Natural killer cell treated with Interleukin-12 subunit alpha and Interleukin-12 subunit beta and Interleukin-15 and Interleukin-18, amount 100 ng/mL, for 72 hours (primary cell): ENCODE measurements at regions not wholly inside any gene's neighbourhood (a gene's known extent, or its start where the extent isn't known, plus 50 kb on each side); places are given as distances from the start of the nearest gene placed in this dataset.
"Not testable (repeated sequence)": the region's sequence is repeated elsewhere in the genome, so short reads cannot be mapped to it uniquely, and the experiment has no call there.

Experiments
- ATAC-seq, 2 donors: fragments of 150-1000 bp; cut with Tn5 transposase in 1 of 2; sonication (Bioruptor Pico), chemical (Tn5 transposase) in 1 of 2; 2 replicates each; pipeline ENCODE4 v1.10.0; 2021
- DNase-seq: peaks from one replicate; pipeline ENCODE4 v3.0.0; 2022; ENCODE audit warnings: low spot score
- H3K27ac Mint-ChIP-seq, 2 donors: 1 replicate in 1 of 2; 2 replicates in 1 of 2; pipeline ENCODE4 v1.8.0; 2022; ENCODE audit warnings: mixed read lengths in 2 of 2, mild to moderate bottlenecking in 1 of 2, moderate library complexity in 1 of 2
- H3K27me3 Mint-ChIP-seq, 2 donors: 1 replicate in 1 of 2; 2 replicates in 1 of 2; pipeline ENCODE4 v1.8.0; 2022; ENCODE audit warnings: mixed read lengths in 2 of 2
- H3K36me3 Mint-ChIP-seq: one replicate; pipeline ENCODE4 v1.8.0; 2022; ENCODE audit warnings: mixed read lengths
- H3K4me1 Mint-ChIP-seq, 2 donors: 1 replicate in 1 of 2; 2 replicates in 1 of 2; pipeline ENCODE4 v1.8.0; 2022; ENCODE audit warnings: low read depth in 2 of 2, mixed read lengths in 2 of 2, mild to moderate bottlenecking in 1 of 2
- H3K4me3 Mint-ChIP-seq: one replicate; pipeline ENCODE4 v1.8.0; 2022; ENCODE audit warnings: mixed read lengths
- H3K9me3 Mint-ChIP-seq: 2 replicates; pipeline ENCODE4 v1.8.0; 2022; ENCODE audit warnings: mixed read lengths

DNA sequence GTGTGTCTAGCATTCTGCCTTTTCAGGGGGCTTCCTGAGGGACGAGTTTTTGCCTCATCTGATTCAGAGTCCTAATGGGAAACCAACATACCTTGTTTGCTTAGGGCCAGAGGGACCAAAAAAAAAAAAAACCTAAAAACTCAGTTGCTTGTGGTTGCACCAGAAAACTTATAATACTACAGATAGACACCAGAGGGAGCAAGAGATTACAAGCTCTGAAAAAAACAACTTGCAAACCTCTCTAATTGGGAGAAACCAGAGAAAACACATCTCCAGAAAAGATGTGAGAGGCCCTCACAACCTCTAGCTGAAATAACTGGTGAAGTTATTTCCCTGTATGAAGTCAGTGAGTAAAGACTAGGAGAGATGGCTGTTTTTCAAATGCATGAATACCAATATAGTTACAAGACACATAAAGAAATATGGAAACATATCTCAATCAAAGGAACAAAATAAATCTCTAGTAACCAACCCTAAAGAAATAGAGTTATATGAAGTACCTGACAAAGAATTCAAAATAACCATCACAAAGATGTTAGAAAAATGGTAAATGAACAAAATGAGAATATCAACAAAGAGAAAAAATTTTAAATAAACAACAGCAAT lies 233.7 kb upstream of the NFIA start:
- Mint-ChIP-seq H3K4me1 (no peaks in the 10 kb centered on the region), H3K27ac (no peak overlapping the region), H3K27me3 (peaks cover 25 to 30% of the 10 kb centered on the region in 2 donors), H3K4me3 (no peak overlapping the region), H3K9me3 (no peaks in the 10 kb centered on the region), H3K36me3 (peaks cover 7% of the 10 kb centered on the region)
- no peak for DNase-seq
- no peak for ATAC-seq

- Mint-ChIP-seq H3K27me3 (peaks cover 25 to 30% of the 10 kb centered on the region in 2 donors), H3K27ac (no peak overlapping the region)
These were observed 234.3 kb upstream of the NFIA start for GRCh38 chr1:60847855-60848582.

GRCh38 chr1:60847391-60847790 lies 235.0 kb upstream of the NFIA start:
- no peak overlapping the region for H3K27ac Mint-ChIP-seq
- H3K27me3 Mint-ChIP-seq, result peaks cover 25 to 30% of the 10 kb centered on the region in 2 donors
- DNase-seq (no peak), ATAC-seq (no peak)
- no peak overlapping the region for H3K4me3 Mint-ChIP-seq
- H3K4me1 Mint-ChIP-seq, result no peaks in the 10 kb centered on the region
- peaks cover 7% of the 10 kb centered on the region for H3K36me3 Mint-ChIP-seq
- H3K9me3 Mint-ChIP-seq, result no peaks in the 10 kb centered on the region

More at GRCh38 chr1:60847855-60848582, 234.3 kb upstream of the NFIA start:
- DNase-seq (no peak), ATAC-seq (no peak)
- Mint-ChIP-seq H3K36me3 (peaks cover 7% of the 10 kb centered on the region), H3K4me3 (no peak overlapping the region), H3K4me1 (no peaks in the 10 kb centered on the region), H3K9me3 (no peaks in the 10 kb centered on the region)

- not testable (repeated sequence) for ATAC-seq, H3K27ac Mint-ChIP-seq, DNase-seq, H3K4me3 Mint-ChIP-seq, H3K36me3 Mint-ChIP-seq, H3K4me1 Mint-ChIP-seq, H3K9me3 Mint-ChIP-seq
- H3K27me3 Mint-ChIP-seq, result peaks cover 22 to 23% of the 10 kb centered on the region in 2 donors
These were observed 236.7 kb upstream of the NFIA start for GRCh38 chr1:60845659-60846058.

DNA sequence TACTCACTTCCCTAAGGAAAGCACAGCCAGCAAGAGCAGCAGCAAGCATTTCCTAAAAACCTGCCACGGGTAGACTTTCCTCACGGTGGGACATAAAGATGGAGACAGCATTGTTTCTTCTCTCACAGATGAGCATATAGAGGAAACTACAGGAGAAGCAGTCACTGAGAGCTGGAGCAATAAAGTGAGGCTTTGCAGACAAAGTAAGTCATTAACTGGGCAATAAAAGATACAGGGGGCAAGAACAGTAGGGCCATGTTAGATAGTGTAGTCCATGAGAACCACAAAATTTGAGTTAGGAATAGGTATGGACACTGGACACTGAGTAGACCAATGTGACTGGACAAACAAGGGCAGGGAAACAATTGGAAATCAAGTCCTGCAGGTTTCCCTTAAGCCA lies 240.1 kb upstream of the NFIA start:
- no peak overlapping the region for H3K4me3 Mint-ChIP-seq
- H3K9me3 Mint-ChIP-seq, result no peaks in the 10 kb centered on the region
- H3K27me3 Mint-ChIP-seq, result peaks cover 5 to 10% of the 10 kb centered on the region in 2 donors
- H3K36me3 Mint-ChIP-seq, result no peaks in the 10 kb centered on the region
- H3K27ac Mint-ChIP-seq, result no peak overlapping the region
- no peaks in the 10 kb centered on the region for H3K4me1 Mint-ChIP-seq
- ATAC-seq (no peak), DNase-seq (no peak)

GRCh38 chr1:60841116-60842046 lies 241.0 kb upstream of the NFIA start:
- Mint-ChIP-seq H3K4me3 (no peak overlapping the region), H3K27ac (no peak overlapping the region), H3K9me3 (no peaks in the 10 kb centered on the region), H3K4me1 (no peaks in the 10 kb centered on the region), H3K27me3 (peaks cover 5 to 12% of the 10 kb centered on the region in 2 donors), H3K36me3 (no peaks in the 10 kb centered on the region)
- no peak for DNase-seq
- no peak for ATAC-seq

DNA sequence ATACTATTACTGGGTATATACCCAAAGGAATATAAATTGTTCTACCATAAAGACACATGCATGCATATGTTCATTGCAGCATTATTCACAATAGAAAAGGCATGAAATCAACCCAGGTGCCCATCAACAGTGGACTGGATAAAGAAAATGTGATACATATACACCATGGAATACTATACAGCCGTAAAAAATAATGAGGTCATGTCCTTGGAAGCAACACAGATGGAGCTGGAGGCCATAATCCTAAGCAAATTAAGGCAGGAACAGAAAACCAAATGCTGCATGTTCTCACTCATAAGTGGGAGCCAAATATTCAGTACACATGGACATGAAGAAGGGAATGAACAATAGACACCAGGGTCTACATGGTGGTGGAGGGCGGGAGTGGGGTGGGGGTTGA lies 241.9 kb upstream of the NFIA start:
- peaks cover 5 to 16% of the 10 kb centered on the region in 2 donors for H3K27me3 Mint-ChIP-seq
- H3K9me3 Mint-ChIP-seq, H3K27ac Mint-ChIP-seq, ATAC-seq, H3K4me1 Mint-ChIP-seq, DNase-seq, H3K4me3 Mint-ChIP-seq, H3K36me3 Mint-ChIP-seq: not testable (repeated sequence)

DNA sequence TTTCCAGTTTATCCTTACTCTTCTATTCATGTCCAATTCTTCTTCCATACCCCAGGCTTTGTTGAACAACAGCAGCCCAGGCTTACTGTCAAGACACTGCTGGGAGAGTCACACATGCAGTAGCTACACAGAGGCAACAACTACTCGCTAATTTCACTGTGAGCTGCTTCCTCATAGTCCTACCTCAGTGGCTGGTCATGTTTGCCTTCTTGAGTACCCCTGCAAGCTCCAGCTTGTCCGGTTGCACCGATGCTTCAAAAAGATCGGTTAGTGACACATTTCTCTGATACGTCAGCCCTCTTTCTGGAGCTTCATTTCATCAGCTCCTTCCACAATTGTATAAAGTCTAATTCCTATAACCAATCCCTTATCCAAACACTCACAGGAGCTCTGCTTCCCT lies 246.7 kb upstream of the NFIA start:
- Mint-ChIP-seq H3K27me3 (peaks cover 13 to 14% of the 10 kb centered on the region in 2 donors), H3K27ac (no peak overlapping the region), H3K4me1 (peaks cover 17 to 19% of the 10 kb centered on the region in 2 donors), H3K4me3 (no peak overlapping the region), H3K36me3 (no peaks in the 10 kb centered on the region), H3K9me3 (no peaks in the 10 kb centered on the region)
- no peak for ATAC-seq
- no peak for DNase-seq

DNA sequence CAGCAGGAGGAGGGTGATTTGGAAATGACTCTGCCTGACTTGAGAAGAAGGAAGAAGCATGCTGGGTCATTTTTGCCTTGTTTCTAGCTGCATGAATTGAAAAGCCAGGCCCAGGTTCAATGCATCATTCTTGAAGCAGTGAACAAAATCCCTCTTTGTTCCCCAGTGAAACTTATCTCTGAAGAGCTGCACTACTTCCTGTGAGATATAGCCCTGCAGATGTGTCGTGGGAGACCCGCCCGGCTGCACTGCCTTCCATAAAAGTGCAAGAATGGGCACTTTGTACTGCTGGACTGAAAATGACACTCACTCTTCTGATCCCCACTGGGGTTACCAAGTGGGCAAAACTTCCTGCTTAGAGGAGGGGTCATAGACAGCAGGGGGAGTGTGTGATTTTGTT lies 249.2 kb upstream of the NFIA start:
- Mint-ChIP-seq H3K9me3 (no peaks in the 10 kb centered on the region), H3K36me3 (no peaks in the 10 kb centered on the region), H3K27ac (no peak overlapping the region), H3K27me3 (peaks cover 16 to 23% of the 10 kb centered on the region in 2 donors), H3K4me3 (peak overlapping the region; percentile 13), H3K4me1 (peaks cover 17 to 19% of the 10 kb centered on the region in 2 donors)
- no peak for DNase-seq
- no peak for ATAC-seq

GRCh38 chr1:60832367-60832766 lies 250.0 kb upstream of the NFIA start:
- Mint-ChIP-seq H3K9me3 (no peaks in the 10 kb centered on the region), H3K4me3 (peak overlapping the region; percentile 13), H3K4me1 (peaks cover 17 to 19% of the 10 kb centered on the region in 2 donors), H3K27me3 (peaks cover 16 to 20% of the 10 kb centered on the region in 2 donors), H3K36me3 (no peaks in the 10 kb centered on the region), H3K27ac (no peak overlapping the region)
- DNase-seq, result no peak
- ATAC-seq, result peak in 1 of 2 donors; percentile 57

GRCh38 chr1:60831780-60832179 lies 250.6 kb upstream of the NFIA start:
- Mint-ChIP-seq H3K27me3 (peaks cover 16 to 17% of the 10 kb centered on the region in 2 donors), H3K36me3 (no peaks in the 10 kb centered on the region), H3K4me1 (peaks cover 17 to 19% of the 10 kb centered on the region in 2 donors), H3K9me3 (no peaks in the 10 kb centered on the region), H3K4me3 (no peak overlapping the region), H3K27ac (no peak overlapping the region)
- ATAC-seq (no peak), DNase-seq (no peak)

DNA sequence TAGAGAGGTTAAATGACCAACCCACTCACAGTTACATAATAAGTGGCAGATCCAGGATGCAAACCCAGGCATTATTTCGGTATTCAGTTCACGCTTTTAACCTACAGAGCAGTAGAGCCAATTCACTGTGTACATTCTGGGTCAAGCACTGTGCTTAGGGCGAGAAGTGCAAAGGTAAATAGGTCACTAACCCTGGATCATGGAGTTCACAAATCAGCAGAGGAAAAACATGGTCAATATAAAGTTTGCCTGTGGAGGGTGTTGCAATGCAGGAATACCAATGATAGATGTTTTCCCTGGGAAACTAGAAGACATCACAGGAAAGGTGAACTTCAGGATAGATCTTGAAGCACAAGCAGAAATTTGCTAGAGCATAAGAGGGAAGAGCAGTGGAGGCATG lies 253.4 kb upstream of the NFIA start:
- H3K4me1 Mint-ChIP-seq, result peaks cover 17 to 19% of the 10 kb centered on the region in 2 donors
- ATAC-seq (no peak), DNase-seq (no peak)
- H3K27me3 Mint-ChIP-seq, result peaks cover 13 to 16% of the 10 kb centered on the region in 2 donors
- no peaks in the 10 kb centered on the region for H3K9me3 Mint-ChIP-seq
- no peaks in the 10 kb centered on the region for H3K36me3 Mint-ChIP-seq
- H3K27ac Mint-ChIP-seq, result no peak overlapping the region
- H3K4me3 Mint-ChIP-seq, result no peak overlapping the region

DNA sequence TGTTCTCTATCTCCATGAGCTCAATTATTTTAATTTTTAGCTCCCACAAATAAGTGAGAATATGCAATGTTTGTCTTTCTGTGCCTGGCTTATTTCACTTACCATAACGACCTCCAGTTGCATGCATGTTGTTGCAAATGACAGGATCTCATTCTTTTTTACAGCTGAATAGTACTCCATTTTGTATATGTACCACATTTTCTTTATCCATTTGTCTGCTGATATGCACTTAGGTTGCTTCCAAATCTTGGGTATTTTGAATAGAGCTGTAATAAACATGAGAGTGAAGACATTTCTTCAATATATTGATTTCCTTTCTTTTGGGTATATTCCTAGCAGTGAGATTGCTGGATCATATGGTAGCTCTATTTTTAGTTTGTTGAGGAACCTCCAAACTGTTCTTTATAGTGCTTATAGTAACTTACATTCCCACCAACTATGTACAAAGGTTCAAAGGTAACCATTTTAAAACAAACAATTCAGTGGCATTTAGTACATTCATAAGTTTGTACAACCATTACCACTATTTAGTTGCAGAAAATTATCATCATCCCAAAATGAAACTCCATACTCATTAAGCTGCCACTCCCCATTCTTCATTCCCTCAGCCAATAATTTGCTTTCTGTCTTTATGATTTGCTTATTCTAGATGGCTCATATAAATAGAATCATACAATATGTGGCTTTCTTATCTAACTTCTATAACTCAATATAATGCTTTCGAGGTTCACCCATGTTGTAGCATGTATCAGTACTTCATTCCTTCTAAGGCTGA lies 255.9 kb upstream of the NFIA start:
- ATAC-seq (no peak), DNase-seq (no peak)
- H3K4me1 Mint-ChIP-seq, result no peaks in the 10 kb centered on the region
- H3K4me3 Mint-ChIP-seq, result no peak overlapping the region
- H3K36me3 Mint-ChIP-seq, result no peaks in the 10 kb centered on the region
- peaks cover 18 to 24% of the 10 kb centered on the region in 2 donors for H3K27me3 Mint-ChIP-seq
- no peaks in the 10 kb centered on the region for H3K9me3 Mint-ChIP-seq
- no peak overlapping the region for H3K27ac Mint-ChIP-seq
